Mammary epithelial cell (primary cell): ENCODE measurements at regions not wholly inside any gene's neighbourhood (a gene's known extent, or its start where the extent isn't known, plus 50 kb on each side); places are given as distances from the start of the nearest gene placed in this dataset.

ENCODE experiments used
- CTCF ChIP-seq, 2 donors: IDR thresholded peaks in 1 of 2; conservative IDR thresholded peaks in 1 of 2; 2 replicates each; pipeline ENCODE4 v1.5.1; 2011 to 2012; ENCODE audit warnings: inconsistent platforms in 2 of 2, low read length in 2 of 2, mild to moderate bottlenecking in 2 of 2, control low read depth in 1 of 2, low read depth in 1 of 2; ENCODE audit not compliant: insufficient read depth in 1 of 2; ENCODE audit errors: extremely low read depth in 1 of 2
- EZH2 ChIP-seq: IDR thresholded peaks from 2 replicates; pipeline ENCODE4 v1.6.1; 2012; ENCODE audit warnings: low read length, inconsistent platforms, borderline replicate concordance

- TF ChIP-seq CTCF (conservative IDR thresholded peaks at IDR 0.05 in 1 of 2, IDR thresholded peaks at IDR 0.05 in 1 of 2; ENCODE audit: extremely low read depth in 1 of 2, insufficient read depth in 1 of 2, low read depth in 1 of 2, low read length in 2 of 2): no peak
- TF ChIP-seq EZH2: no peak
Observed at GRCh38 chr6:105799056-105799455, 287.1 kb upstream of the PRDM1 start.
